NCI-H2196 treated with DMSO at 0.1 percent for 48 hours (cell line): ENCODE measurements at regions not wholly inside any gene's neighbourhood (a gene's known extent, or its start where the extent isn't known, plus 50 kb on each side); places are given as distances from the start of the nearest gene placed in this dataset.
"Not testable (repeated sequence)": the region's sequence is repeated elsewhere in the genome, so short reads cannot be mapped to it uniquely, and the experiment has no call there.

Source experiments
- DNase-seq: peaks from one replicate; lab custom pipeline; 2025; ENCODE audit not compliant: unreplicated experiment; lab: John Stamatoyannopoulos, UW

DNA sequence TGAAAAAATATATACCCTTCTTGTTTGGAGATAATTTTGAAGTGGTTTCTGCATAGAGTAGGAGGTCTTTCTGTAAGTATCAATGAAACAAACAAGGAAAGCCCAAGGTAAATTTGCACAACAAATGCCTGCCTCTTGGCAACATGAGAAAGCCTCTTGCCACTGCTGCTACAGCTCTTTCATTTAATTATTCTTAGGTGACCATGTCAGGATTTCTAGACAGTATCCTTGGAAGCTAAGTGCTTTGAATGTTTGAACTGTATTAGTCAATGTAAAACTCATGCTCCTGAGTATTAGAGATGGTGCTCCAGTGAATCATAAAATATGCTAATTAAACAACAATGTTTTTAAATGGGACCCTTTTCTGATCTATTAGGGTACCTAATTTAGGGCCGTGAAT, 81.2 kb upstream of the ITGB1 start:
- DNase-seq: no peak

DNA sequence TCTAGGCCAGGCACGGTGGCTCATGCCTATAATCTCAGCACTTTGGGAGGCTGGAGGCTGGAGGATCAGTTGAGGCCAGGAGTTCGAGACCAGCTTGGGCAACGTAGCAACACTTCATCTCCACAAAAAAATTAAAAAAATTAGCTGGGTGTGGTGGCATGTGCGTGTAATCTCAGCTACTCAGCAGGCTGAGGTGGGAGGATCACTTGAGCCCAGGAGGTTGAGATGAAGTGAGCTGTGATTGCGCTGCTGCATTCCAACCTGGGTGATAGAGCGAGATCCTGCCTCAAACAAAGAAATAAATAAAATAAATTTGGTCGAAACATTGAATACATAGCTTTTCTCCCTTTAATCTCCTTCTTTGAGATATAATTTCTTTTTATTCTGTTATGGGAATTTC, 80.6 kb upstream of the ITGB1 start:
- DNase-seq: no peak

GRCh38 chr10:33037726-33038125, 79.7 kb upstream of the ITGB1 start:
- no peak for DNase-seq

- DNase-seq: no peak
Observed at GRCh38 chr10:33036670-33037069, 78.6 kb upstream of the ITGB1 start.

DNA sequence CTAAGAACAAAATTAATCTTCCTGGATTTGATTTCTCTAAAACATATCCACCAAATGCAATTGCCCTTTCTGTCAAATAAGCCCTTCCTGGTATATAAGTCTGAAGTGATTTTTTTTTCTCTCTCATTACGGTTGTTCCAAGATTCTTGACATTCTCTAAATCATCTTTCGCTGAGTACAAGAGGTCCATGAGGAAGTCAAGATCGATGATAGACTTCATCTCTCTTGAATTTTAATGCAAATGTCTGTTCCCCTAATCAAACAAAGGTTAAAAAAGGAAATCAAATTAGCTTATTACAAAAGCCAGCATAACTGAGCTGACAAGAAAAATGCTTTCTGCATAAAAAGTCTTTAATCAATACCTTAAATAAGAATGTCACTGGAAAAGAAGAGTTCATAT, 77.4 kb upstream of the ITGB1 start:
- no peak for DNase-seq

- DNase-seq: no peak
Observed at GRCh38 chr10:33034931-33035330, 76.9 kb upstream of the ITGB1 start.

- no peak for DNase-seq
Observed at GRCh38 chr10:33032654-33033151, 74.7 kb upstream of the ITGB1 start.

- DNase-seq: no peak
Observed at GRCh38 chr10:33031815-33032653, 74.0 kb upstream of the ITGB1 start.

DNA sequence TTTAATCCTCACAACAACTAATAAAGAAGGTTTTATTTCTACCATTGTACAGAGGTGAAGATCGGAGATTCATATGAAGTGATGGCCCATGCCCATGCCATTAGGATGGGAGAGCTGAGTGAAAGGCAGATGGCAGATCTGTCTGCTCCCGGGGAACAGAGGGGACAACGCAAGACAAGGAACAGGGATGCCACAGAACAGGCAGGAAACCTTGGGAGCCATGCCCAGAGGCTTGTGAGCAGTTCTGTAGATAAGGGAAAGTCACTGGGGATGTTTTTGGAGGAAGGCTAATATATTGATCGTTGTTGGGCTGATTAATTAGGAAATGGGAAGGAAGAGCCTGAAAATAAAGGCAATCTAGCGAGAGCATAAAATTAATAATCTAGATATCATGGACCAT, 73.1 kb upstream of the ITGB1 start:
- DNase-seq: no peak

- DNase-seq: not testable (repeated sequence)
Observed at GRCh38 chr10:33028515-33028914, 70.5 kb upstream of the ITGB1 start.

DNA sequence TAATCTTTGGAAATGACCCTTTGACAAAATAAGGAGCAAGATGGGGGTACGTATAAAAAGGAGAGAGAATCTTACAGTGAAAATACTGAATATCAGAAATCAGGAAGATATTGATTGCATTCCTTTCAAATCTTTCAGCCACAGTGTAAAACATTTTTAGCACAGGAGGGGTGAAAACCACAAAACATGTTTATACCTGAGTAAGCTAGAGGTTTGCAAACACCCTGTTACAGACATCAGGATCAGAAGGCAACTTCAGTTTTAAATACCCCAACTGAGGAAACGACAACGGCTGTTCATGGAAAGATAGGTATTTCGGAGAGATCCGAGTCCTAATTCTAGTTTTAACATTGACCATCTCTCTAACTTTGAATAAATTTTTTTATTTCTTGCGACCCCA, 69.1 kb upstream of the ITGB1 start:
- no peak for DNase-seq

DNA sequence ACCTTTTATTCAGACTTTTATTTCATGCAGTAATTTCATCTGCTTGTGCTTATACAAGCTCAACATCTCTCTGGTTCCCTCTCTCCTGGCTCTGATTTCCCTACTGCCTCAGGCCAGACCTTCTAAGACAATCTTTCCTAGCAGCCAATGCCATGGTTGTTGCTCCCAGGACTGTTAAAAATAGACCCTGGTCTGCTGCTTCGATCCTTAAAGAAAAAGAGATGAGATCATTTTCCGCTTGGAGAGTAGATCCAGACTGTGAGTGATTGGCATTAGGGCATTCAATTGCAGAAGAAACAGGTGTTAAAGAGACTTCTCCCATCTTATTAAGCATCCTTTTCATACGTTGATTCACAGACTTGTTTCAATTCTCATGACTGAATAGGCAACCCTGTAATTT, 68.4 kb upstream of the ITGB1 start:
- DNase-seq: no peak

GRCh38 chr10:33025910-33026309, 67.9 kb upstream of the ITGB1 start:
- DNase-seq: no peak

- DNase-seq: no peak
Observed at GRCh38 chr10:33025039-33025438, 67.0 kb upstream of the ITGB1 start.

DNA sequence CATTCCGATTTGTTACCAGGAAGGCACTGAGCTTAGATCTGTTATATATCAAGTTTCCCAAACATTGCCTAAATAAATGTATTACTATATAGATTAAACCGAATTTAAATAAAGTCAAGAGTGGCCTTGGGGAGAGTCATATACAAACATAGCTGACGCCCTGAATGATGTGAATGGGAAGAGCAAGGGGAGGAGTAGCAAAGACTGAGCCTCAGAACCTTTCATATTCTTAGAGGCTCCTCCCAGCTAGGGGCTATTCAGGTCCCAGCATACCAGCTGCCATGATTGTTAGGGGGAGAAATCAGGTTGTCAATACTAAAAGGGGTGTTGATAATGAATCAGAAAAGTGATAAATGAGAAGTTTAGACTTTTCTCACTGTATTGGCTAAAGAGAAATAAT, 64.7 kb upstream of the ITGB1 start:
- no peak for DNase-seq

GRCh38 chr10:33022090-33022489, 64.1 kb upstream of the ITGB1 start:
- DNase-seq: no peak

DNA sequence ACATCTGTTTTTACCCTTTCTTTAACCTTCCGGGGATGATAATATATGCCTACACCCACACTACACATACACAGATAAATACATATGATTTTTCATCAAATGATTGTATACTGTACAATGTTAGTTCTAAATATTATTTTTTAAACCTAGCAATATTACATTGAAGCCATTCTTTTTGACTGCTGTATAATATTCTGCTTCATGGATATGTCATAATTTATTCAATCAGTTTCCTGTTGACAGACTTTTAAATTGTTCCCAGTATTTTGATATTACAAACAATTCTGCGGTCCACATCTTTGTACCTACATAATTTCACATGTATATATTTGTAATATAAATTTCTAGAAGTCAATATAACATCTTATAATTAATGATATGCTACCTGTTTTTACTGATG, 59.0 kb upstream of the ITGB1 start:
- no peak for DNase-seq

DNA sequence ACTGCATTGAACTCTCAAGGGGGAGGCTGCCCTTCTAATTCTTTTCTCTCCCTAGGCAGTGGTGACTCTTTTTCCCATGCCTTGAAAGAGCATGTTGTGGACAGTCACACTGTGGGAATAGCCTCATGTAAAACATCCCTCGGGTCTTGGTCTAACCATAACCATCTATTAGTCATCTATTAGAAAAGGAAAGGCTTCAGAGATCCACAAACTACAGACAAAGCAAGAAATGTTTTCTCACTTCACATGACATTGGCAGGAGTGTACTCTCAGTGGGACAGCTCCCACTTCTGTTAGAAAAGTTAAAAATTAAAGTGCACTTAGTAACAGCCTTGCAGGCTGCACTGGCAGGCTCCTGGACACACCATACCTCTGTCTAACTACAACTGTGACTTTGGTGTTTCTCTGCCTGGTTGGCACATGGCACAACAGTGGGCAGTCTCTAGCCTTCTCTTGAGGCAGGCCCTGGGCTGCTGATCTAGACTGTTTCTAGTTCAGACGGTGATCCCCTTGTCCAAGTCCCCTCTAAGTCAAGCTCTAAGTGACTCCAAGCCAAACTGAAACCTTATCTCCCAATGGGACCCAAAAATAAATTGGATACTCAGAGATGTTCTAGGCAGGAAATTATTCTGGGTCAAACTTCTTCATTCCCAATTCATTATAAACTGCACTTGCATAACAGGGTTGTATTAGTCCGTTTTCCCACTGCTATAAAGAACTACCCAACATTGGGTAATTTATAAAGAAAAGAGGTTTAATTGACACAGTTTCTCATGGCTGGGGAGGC, 57.9 kb upstream of the ITGB1 start:
- no peak for DNase-seq

GRCh38 chr10:33013331-33013730, 55.3 kb upstream of the ITGB1 start:
- DNase-seq: not testable (repeated sequence)

DNA sequence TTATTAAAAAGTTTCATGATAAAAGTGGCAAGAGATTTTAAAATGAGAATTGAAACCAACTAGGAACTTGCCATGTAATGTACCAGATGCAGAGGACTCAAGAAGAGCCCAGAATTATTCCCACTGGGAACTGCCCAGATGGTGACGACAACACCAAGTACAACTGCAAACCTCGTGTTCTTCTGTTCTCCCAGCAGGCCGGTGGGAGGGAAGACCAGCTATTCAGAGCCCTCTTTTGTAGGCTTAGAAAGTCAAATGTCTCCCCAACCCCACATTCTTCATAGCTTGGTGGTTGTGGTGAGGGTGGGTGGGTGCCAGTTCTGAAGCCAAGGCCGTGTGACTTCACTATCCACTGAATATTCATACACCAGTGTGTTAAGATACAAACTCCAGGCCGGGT, 54.3 kb upstream of the ITGB1 start:
- no peak for DNase-seq

DNA sequence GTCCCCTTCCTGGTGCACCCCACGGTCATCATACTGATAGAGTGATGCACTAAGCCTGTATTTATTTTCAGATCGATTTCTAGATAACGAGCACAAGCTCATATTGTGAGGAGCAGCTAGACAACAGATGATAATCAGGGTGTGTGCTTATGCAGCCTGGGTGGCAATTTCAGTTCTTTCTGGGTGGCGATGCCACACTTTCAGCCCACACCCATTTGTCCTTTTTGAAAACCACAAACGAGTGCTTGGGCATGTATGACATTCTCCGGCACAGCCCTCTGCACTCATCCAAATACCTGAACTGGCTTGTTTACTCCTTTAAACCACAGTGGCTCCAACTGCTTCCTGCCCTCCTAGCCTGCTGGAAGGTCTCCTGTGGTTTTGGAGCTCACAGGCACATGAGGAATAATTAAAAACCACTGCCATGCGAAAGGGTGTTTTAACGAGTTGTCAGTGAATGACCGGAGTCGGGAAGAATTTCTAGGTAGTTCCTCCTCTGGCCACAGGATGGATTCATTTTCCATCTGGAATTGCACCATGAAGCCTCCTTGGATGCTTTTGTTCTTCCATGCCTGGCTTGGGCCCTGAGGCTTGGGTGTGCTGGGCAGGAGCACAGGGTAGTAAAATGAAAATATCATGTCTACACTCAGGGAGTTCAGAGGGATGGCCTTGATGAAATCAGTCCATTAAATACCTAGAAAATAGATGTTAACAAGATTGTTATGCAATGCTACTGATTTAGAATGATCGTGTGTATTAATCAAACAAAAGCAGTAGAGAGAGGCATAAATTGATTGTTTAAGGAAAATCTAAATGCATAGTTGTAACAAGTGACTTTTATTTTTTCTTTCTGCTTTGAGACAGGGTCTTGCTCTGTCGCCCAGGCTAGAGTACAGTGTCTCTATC, 52.4 kb upstream of the ITGB1 start:
- DNase-seq: no peak
